HEK293 (cell line): ENCODE measurements at regions not wholly inside any gene's neighbourhood (a gene's known extent, or its start where the extent isn't known, plus 50 kb on each side); places are given as distances from the start of the nearest gene placed in this dataset.
A peak's percentile ranks its signal among the peaks of the same experiment; 100 is the strongest.
"Not testable (repeated sequence)": the region's sequence is repeated elsewhere in the genome, so short reads cannot be mapped to it uniquely, and the experiment has no call there.

Experiments
- CTCF ChIA-PET: fragments of 350-600 bp; formaldehyde crosslinking; extraction: SDS; loops from one replicate; lab custom pipeline; 2021; ENCODE audit warnings: antibody characterized with exemption; lab: Yijun Ruan, JAX
- POLR2A ChIA-PET: fragments of 300-600 bp; formaldehyde crosslinking; extraction: SDS; loops from one replicate; lab custom pipeline; 2020; ENCODE audit warnings: antibody characterized with exemption, inconsistent platforms; lab: Yijun Ruan, JAX
- H3K27ac ChIP-seq: fragments of 200-500 bp; sonication (Bioruptor generic); 2 replicates; pipeline ENCODE4 v1.5.1; 2014; ENCODE audit warnings: low read depth, low read length, control low read depth, inconsistent platforms; ENCODE audit errors: extremely low read depth
- H3K36me3 ChIP-seq, 2 experiments: fragments of 200-500 bp in 1 of 2; sonication (Bioruptor generic) in 1 of 2; 1 replicate in 1 of 2; 2 replicates in 1 of 2; pipeline ENCODE4 v1.5.1; 2014 to 2017; ENCODE audit warnings: inconsistent platforms in 2 of 2, low read length in 2 of 2; ENCODE audit not compliant: control insufficient read depth in 2 of 2, insufficient read depth in 1 of 2
- H3K4me1 ChIP-seq: fragments of 200-500 bp; sonication (Bioruptor generic); 2 replicates; pipeline ENCODE4 v1.5.1; 2014; ENCODE audit warnings: mild to moderate bottlenecking, low read length, inconsistent platforms; ENCODE audit not compliant: control insufficient read depth, insufficient read depth
- H3K4me3 ChIP-seq: 2 replicates; pipeline ENCODE4 v1.5.1; 2011; ENCODE audit warnings: low read depth, mild to moderate bottlenecking, control low read depth, low read length, moderate library complexity
- H3K9me3 ChIP-seq: fragments of 200-500 bp; sonication (Bioruptor generic); 2 replicates; pipeline ENCODE4 v1.5.1; 2014; ENCODE audit warnings: low read depth, low read length, inconsistent platforms; ENCODE audit not compliant: control insufficient read depth, insufficient read depth

DNA sequence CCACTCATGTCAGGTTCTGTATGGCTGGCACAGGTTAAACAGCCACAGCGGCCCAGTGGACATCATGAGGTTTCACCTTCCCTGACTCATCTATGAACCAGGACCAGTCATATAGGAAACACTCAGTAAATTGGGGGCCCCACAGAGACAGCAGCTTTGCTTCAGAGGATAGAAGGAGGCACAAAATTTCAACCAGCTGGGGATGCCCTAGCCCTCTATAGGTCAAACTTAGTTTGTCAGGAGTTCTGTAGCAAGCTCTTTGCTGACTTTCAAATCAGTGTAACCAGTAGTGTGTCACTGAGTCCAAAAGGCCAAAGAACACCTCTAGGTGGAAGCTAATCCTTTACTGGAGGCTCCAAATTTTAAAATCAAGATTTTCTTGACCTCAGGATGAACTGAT is 4157.8 kb upstream of the TPTE start:
- H3K4me1 ChIP-seq, H3K27ac ChIP-seq, H3K4me3 ChIP-seq, H3K36me3 ChIP-seq, POLR2A ChIA-PET, H3K9me3 ChIP-seq: not testable (repeated sequence)
- CTCF ChIA-PET: interaction anchor here (5.0 kb wide), 1 partner anchor 10 kb away, joined by 40 read pairs; no protein-coding TSS in a partner anchor

DNA sequence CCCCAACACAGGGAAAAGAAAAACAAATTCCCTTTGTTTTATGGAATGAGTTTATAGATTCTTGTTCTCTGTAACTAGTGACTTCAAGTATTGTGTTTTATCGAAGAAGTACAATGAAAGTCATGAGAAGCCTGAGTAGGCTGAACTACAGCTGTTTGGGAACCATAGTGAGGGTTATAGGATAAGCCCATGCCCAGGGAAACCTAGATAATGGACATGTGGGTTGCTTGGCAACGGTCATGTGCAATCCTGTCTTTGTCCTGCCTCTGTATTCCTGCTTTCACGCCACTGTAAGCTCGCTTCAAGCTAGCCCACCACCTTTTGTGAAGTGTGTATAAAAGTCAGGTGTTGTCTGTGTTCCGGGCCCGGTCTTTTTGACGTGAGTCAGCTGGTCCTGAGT is 4152.6 kb upstream of the TPTE start:
- CTCF ChIA-PET, H3K27ac ChIP-seq, H3K4me1 ChIP-seq, H3K9me3 ChIP-seq, H3K36me3 ChIP-seq: not testable (repeated sequence)
- POLR2A ChIA-PET: interaction anchor here (1.2 kb wide), 1 partner anchor 8 kb away, joined by 4 read pairs; no protein-coding TSS in a partner anchor
- H3K4me3 ChIP-seq: peak overlapping the region; percentile 39

DNA sequence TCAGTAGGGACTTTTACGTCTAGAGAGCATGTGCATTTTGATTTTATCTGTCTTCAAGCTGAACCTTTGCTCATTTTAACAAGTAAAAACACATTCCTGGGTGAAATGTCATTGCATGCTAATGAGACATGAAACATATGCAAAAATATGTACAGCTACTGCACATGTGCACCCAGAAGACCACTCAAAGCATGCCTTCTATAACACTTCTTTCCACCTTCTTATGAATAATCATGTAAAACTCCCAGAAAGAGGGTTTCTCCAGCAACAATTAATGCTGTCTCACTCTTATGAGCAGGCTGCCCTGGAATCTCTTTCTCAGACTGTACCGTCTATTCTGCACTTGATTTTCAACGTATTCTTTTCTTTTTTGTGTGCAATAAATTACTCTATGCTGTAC is 4148.1 kb upstream of the TPTE start:
- H3K4me1 ChIP-seq, H3K4me3 ChIP-seq, H3K36me3 ChIP-seq, POLR2A ChIA-PET, H3K27ac ChIP-seq, H3K9me3 ChIP-seq: not testable (repeated sequence)
- CTCF ChIA-PET: interaction anchor here (2.3 to 5.0 kb wide), 2 partner anchors 9 to 14 kb away, joined by 11 to 40 read pairs; no protein-coding TSS in a partner anchor

GRCh38 chr21:6374232-6374631 is 4147.2 kb upstream of the TPTE start:
- H3K4me1 ChIP-seq, H3K9me3 ChIP-seq, H3K4me3 ChIP-seq, H3K36me3 ChIP-seq, POLR2A ChIA-PET, H3K27ac ChIP-seq: not testable (repeated sequence)
- CTCF ChIA-PET: interaction anchor here (1.5 to 5.0 kb wide), 2 partner anchors 10 to 15 kb away, joined by 3 to 40 read pairs; no protein-coding TSS in a partner anchor

- H3K9me3 ChIP-seq, POLR2A ChIA-PET, H3K4me3 ChIP-seq, H3K36me3 ChIP-seq, H3K4me1 ChIP-seq, H3K27ac ChIP-seq: not testable (repeated sequence)
- CTCF ChIA-PET: interaction anchor here (1.5 to 5.0 kb wide), 2 partner anchors 11 to 15 kb away, joined by 3 to 40 read pairs; no protein-coding TSS in a partner anchor
Observed at GRCh38 chr21:6374926-6375325, 4146.5 kb upstream of the TPTE start.

- H3K4me1 ChIP-seq, H3K27ac ChIP-seq, POLR2A ChIA-PET, H3K4me3 ChIP-seq, H3K9me3 ChIP-seq, H3K36me3 ChIP-seq: not testable (repeated sequence)
- CTCF ChIA-PET: interaction anchor here (1.5 to 5.0 kb wide), 2 partner anchors 12 to 16 kb away, joined by 3 to 40 read pairs; no protein-coding TSS in a partner anchor
Observed at GRCh38 chr21:6375776-6376175, 4145.6 kb upstream of the TPTE start.

- H3K4me3 ChIP-seq, H3K27ac ChIP-seq, H3K4me1 ChIP-seq, H3K36me3 ChIP-seq, POLR2A ChIA-PET, H3K9me3 ChIP-seq, CTCF ChIA-PET: not testable (repeated sequence)
Observed at GRCh38 chr21:6376321-6377070, 4144.9 kb upstream of the TPTE start.
